Spleen (tissue), 7 donors: ENCODE measurements at regions not wholly inside any gene's neighbourhood (a gene's known extent, or its start where the extent isn't known, plus 50 kb on each side); places are given as distances from the start of the nearest gene placed in this dataset.

Source experiments
- POLR2AphosphoS5 ChIP-seq, 3 donors: sonication (generic); formaldehyde crosslinking; IDR thresholded peaks; one replicate each; pipeline ENCODE4 v1.5.1; 2017; ENCODE audit warnings: antibody characterized with exemption in 3 of 3
- TF ChIP-seq, protein P1 (sequence below), 11 experiments: fragments of 200-600 bp in 7 of 11; fragments of 450-650 bp in 4 of 11; sonication (generic) in 4 of 11; IDR thresholded peaks in 8 of 11; conservative IDR thresholded peaks in 3 of 11; 1 replicate in 7 of 11; 2 replicates in 4 of 11; pipeline versions ENCODE4 v1.4.0 to v1.8.0; 2016 to 2021; ENCODE audit warnings: antibody characterized with exemption in 11 of 11, inconsistent platforms in 4 of 11, mild to moderate bottlenecking in 1 of 11
- donor health status: DM: no; HTN: no; CAD: no; lungs with moderate emphysema.
- donor health status: DM: no; HTN: no; CAD: no.
- donor health status: DM: no; HTN: no; CAD: no.

DNA sequence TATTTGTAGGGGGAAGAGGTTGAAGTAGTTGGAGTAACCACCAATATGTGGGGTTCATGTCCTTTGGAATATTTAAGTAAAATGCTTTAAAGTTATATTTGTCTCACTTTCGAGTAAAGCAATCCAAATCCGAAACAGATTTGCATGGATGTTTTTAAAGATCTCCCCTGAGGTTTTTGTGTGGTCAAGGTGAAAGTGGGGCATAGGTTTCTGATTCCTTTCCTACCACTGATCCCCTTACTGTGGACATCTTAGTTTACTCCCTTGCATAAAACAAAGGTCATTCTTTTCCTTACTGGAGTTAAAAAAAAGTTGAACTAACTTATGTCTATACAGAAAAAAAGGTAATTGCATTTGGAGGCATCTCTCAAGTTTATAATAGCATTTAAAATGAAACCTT is 71.9 kb upstream of the PHOX2B start:
- TF ChIP-seq, protein P1, sequence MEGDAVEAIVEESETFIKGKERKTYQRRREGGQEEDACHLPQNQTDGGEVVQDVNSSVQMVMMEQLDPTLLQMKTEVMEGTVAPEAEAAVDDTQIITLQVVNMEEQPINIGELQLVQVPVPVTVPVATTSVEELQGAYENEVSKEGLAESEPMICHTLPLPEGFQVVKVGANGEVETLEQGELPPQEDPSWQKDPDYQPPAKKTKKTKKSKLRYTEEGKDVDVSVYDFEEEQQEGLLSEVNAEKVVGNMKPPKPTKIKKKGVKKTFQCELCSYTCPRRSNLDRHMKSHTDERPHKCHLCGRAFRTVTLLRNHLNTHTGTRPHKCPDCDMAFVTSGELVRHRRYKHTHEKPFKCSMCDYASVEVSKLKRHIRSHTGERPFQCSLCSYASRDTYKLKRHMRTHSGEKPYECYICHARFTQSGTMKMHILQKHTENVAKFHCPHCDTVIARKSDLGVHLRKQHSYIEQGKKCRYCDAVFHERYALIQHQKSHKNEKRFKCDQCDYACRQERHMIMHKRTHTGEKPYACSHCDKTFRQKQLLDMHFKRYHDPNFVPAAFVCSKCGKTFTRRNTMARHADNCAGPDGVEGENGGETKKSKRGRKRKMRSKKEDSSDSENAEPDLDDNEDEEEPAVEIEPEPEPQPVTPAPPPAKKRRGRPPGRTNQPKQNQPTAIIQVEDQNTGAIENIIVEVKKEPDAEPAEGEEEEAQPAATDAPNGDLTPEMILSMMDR (IDR thresholded peaks at IDR 0.05 in 8 of 11, conservative IDR thresholded peaks at IDR 0.05 in 3 of 11) = no peak
- no peak for TF ChIP-seq POLR2AphosphoS5 (IDR thresholded peaks at IDR 0.05)
